GM23338 (cell line): ENCODE measurements at regions not wholly inside any gene's neighbourhood (a gene's known extent, or its start where the extent isn't known, plus 50 kb on each side); places are given as distances from the start of the nearest gene placed in this dataset.
"Not testable (repeated sequence)": the region's sequence is repeated elsewhere in the genome, so short reads cannot be mapped to it uniquely, and the experiment has no call there.

Experiments
- ATAC-seq: fragments of 200-7000 bp; cut with Tn5 transposase; 3 replicates; pipeline ENCODE4 v1.9.1; 2020
- DNase-seq: peaks from one replicate; pipeline ENCODE4 v3.0.0-alpha.2; 2015; ENCODE audit warnings: low spot score
- H2AFZ ChIP-seq: fragments of 200-600 bp; sonication (generic); 2 replicates; pipeline ENCODE4 v1.8.0; 2016; ENCODE audit warnings: antibody characterized with exemption, mild to moderate bottlenecking, moderate library complexity
- H3F3A ChIP-seq: fragments of 200-600 bp; sonication (generic); replicated peaks from 2 replicates; pipeline ENCODE4 v1.8.0; 2017; ENCODE audit warnings: antibody characterized with exemption, mixed run types, low read depth
- H3K27ac ChIP-seq: fragments of 200-600 bp; sonication (generic); 2 replicates; pipeline ENCODE4 v1.6.1; 2016; ENCODE audit warnings: low read depth
- H3K27me3 ChIP-seq: fragments of 200-600 bp; sonication (generic); 2 replicates; pipeline ENCODE4 v1.8.0; 2016; ENCODE audit warnings: mild to moderate bottlenecking, mixed run types, moderate library complexity; ENCODE audit not compliant: insufficient read depth
- H3K36me3 ChIP-seq: fragments of 200-600 bp; sonication (generic); 2 replicates; pipeline ENCODE4 v1.8.0; 2016; ENCODE audit warnings: mild to moderate bottlenecking; ENCODE audit not compliant: insufficient read depth
- H3K4me1 ChIP-seq: fragments of 200-600 bp; sonication (generic); 2 replicates; pipeline ENCODE4 v1.8.0; 2016; ENCODE audit warnings: mild to moderate bottlenecking, moderate library complexity; ENCODE audit not compliant: insufficient read depth
- H3K4me2 ChIP-seq: fragments of 200-600 bp; sonication (generic); 2 replicates; pipeline ENCODE4 v1.7.1; 2017; ENCODE audit warnings: mixed run types
- H3K4me3 ChIP-seq: fragments of 200-600 bp; sonication (generic); 2 replicates; pipeline ENCODE4 v1.6.1; 2016; ENCODE audit warnings: mixed run types
- H3K79me2 ChIP-seq: fragments of 200-600 bp; sonication (generic); replicated peaks from 2 replicates; pipeline ENCODE4 v1.8.0; 2017; ENCODE audit warnings: mild to moderate bottlenecking; ENCODE audit not compliant: insufficient read depth
- H3K9me2 ChIP-seq: fragments of 200-600 bp; sonication (generic); 2 replicates; pipeline ENCODE4 v1.8.0; 2017; ENCODE audit not compliant: insufficient read depth
- H4K20me1 ChIP-seq: fragments of 200-600 bp; sonication (generic); replicated peaks from 2 replicates; pipeline ENCODE4 v1.8.0; 2017; ENCODE audit warnings: mild to moderate bottlenecking; ENCODE audit not compliant: insufficient read depth
- H3K27ac Mint-ChIP-seq: 2 replicates; pipeline ENCODE4 v1.8.0; 2020; ENCODE audit warnings: inconsistent platforms, mild to moderate bottlenecking, moderate library complexity, mixed read lengths
- H3K27me3 Mint-ChIP-seq: 3 replicates; pipeline ENCODE4 v1.8.0; 2022; ENCODE audit warnings: low read depth, mild to moderate bottlenecking, moderate library complexity, mixed read lengths, inconsistent platforms; ENCODE audit not compliant: insufficient read depth, poor library complexity
- H3K36me3 Mint-ChIP-seq: 3 replicates; pipeline ENCODE4 v1.8.0; 2021; ENCODE audit warnings: low read depth, mild to moderate bottlenecking, inconsistent platforms, moderate library complexity, mixed read lengths
- H3K4me1 Mint-ChIP-seq: 3 replicates; pipeline ENCODE4 v1.8.0; 2020; ENCODE audit warnings: mild to moderate bottlenecking, inconsistent platforms, mixed read lengths
- H3K4me3 Mint-ChIP-seq: 3 replicates; pipeline ENCODE4 v1.8.0; 2021; ENCODE audit warnings: moderate library complexity, mild to moderate bottlenecking, inconsistent platforms, mixed read lengths
- H3K9me3 Mint-ChIP-seq: 3 replicates; pipeline ENCODE4 v1.8.0; 2020; ENCODE audit warnings: moderate library complexity, mild to moderate bottlenecking, inconsistent platforms, mixed read lengths

DNA sequence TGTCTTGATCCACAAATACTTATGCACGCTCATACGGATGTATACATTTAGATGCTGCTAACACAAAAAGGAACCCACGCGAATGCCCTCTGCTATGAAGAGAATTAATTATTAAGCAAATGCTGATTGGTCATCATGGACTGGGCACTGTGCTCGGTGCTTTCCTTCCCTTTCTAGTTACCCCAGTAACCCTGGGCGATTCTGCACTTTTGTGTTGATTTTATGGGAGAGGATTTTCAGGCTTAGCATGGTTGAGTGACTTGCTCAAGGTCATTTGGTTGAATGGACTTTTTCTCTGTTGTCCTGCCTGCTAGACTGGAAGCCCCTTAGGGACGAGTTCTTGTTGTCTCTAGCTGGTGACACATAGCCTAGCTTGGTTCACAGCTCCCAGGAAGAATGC is 94.8 kb upstream of the CRYM start:
- not testable (repeated sequence) for ATAC-seq, H3K4me1 ChIP-seq, H4K20me1 ChIP-seq, H3K4me3 ChIP-seq, H3K79me2 ChIP-seq, H3K9me2 ChIP-seq, H3F3A ChIP-seq, H3K36me3 Mint-ChIP-seq, H3K9me3 Mint-ChIP-seq, H2AFZ ChIP-seq, H3K27me3 Mint-ChIP-seq, H3K27ac ChIP-seq, DNase-seq, H3K36me3 ChIP-seq, H3K4me2 ChIP-seq, H3K27me3 ChIP-seq, H3K27ac Mint-ChIP-seq, H3K4me3 Mint-ChIP-seq, H3K4me1 Mint-ChIP-seq

DNA sequence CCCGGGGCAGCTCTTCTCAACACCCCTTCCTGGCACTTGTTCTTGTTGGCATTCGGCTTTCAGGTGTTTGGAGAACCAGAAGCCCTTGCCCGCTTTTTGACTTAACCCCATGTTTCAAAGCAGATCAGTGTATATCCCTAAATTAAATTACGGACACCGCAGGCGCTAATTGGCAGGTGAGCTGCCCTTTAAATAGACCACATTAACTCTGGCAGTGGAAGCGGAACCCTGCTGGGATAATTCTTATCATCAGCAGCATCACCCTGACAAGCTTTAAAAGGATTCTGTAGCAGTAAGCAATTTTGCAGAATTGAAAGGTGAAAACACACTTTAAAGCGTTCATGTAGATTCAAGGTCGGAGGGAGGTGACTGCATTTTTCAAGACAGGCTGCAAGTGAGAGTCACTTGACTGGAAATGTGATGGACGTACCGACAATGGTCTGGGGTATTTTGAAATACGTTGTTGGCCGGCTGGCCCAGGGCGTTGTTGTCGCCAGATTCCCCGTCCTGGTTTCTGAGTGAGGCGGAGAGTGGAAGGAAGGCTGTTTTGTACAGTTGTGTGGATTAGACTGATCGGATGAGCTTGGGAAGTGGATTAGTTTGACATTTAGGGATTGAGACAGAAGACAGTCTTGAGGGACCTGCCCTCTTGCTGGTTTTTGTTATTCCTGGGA is 94.2 kb upstream of the CRYM start:
- H3K79me2 ChIP-seq, H4K20me1 ChIP-seq, H3K27me3 ChIP-seq, ATAC-seq, H3K27ac Mint-ChIP-seq, H3K4me3 ChIP-seq, H3K27ac ChIP-seq, DNase-seq, H3K36me3 ChIP-seq, H3F3A ChIP-seq, H3K4me1 ChIP-seq, H3K27me3 Mint-ChIP-seq, H3K4me1 Mint-ChIP-seq, H3K4me2 ChIP-seq, H3K36me3 Mint-ChIP-seq, H3K9me3 Mint-ChIP-seq, H2AFZ ChIP-seq, H3K9me2 ChIP-seq, H3K4me3 Mint-ChIP-seq: not testable (repeated sequence)

DNA sequence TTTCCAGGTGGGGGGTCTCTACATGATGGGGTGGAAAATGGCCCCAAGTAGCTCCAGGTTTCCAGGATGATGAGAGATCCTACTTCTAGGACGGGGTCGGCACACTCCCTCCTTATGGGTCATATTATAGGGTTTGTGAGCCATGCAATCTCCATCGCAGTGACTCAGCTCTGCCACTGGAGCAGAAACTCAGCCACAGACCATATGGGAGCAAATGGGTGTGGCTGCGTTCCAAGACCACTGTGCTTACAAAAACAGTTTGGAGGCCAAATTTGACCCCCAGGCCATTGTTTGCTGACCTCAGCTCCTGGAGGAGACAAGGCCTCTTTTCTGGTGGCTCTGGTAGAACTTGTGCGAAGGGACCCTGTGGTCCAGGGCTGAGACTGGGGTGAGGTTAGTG is 92.7 kb upstream of the CRYM start:
- ATAC-seq = peak; percentile 44
- H3K9me2 ChIP-seq, H3K27ac Mint-ChIP-seq, H3K27me3 ChIP-seq, DNase-seq, H3K27me3 Mint-ChIP-seq, H3K36me3 Mint-ChIP-seq, H3K9me3 Mint-ChIP-seq, H3K4me1 ChIP-seq, H3K4me2 ChIP-seq, H3K4me1 Mint-ChIP-seq, H3K36me3 ChIP-seq, H3K27ac ChIP-seq, H3K4me3 Mint-ChIP-seq, H4K20me1 ChIP-seq, H3K4me3 ChIP-seq, H2AFZ ChIP-seq, H3K79me2 ChIP-seq, H3F3A ChIP-seq: not testable (repeated sequence)

DNA sequence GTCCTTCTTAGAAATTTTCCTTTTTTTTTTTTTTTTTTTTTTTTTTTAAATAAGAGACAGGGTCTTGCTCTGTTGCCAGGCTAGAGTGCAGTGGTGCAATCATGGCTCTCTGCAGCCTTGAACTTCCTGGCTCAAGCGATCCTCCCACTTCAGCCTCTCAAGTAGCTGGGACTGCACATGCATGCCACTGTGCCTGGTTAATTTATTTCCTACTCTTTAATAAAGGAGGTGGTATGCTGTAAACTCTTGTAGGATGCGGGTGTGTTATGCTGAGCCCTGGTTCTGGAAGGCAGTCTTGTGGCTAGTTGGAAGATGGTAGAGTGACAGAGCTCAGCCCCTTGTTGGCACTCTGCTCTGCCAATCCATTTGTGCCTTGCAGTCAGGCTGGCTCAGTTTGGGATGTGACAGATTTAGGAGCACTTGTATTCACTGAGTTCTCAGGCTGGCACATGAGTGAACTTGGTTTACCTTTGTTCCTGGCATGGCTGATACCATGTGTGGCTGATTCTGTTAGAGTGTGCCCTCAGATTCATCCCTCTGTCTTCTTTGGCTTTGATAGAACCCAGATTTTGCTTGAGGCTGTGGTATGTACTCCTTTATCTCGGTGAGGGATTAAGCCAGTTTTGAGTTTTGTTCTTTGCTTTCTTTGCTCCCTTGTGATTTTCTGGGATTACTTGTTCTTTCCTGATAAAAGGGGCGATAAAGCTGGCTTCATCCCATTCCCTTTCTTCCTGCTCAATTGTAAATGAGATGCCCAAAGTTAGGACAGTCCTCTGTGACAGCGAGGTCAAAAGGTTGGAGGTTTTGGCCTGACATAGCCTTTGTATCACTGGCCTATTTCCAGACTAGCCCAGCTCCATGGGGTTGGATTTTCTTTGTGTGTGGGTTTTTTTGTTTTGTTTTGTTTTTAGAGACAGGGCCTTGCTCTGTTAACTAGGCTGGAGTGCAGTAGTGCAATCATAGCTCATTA is 91.2 kb upstream of the CRYM start:
- H3K4me1 Mint-ChIP-seq = not testable (repeated sequence)

DNA sequence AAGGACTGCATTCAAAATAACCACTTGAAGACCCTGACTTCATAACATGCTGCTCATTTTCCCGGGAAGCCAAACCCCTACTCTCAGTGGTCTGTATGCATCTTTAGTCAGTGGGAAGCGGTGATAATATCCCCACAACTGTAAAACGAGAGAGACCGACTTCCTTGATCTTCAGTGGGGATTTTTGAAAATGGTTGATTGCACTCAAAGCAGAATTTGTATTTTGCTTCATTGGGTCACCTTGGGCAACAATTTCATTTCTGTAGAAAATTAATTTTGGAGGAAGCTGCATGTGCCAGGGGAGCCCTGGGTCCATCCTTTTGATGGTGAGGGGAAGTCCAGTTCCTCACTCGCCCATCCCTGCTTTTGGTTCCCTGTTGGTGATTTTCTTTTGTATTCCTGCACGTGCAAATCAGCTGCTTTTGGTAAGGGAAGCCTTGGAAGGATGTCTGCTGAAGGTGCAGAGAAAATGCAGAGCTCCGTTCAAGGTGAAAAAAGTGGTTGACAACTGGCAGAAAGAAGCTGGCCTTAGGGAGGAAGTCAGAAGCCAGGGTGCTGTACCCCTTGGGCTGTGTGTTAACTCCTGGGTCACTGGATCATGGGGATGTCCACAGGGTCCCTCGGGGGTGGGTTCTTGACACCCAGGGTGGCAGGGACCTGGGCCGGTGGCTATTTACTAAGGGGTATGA is 89.8 kb upstream of the CRYM start:
- H3K4me1 ChIP-seq, H3K36me3 ChIP-seq, H3K27me3 ChIP-seq, H4K20me1 ChIP-seq, DNase-seq, H3K79me2 ChIP-seq, H3K27ac ChIP-seq, H3K4me1 Mint-ChIP-seq, H3K9me2 ChIP-seq, H3F3A ChIP-seq, H3K27ac Mint-ChIP-seq, H3K9me3 Mint-ChIP-seq, H3K4me2 ChIP-seq, H3K27me3 Mint-ChIP-seq, H2AFZ ChIP-seq, H3K4me3 ChIP-seq, ATAC-seq, H3K4me3 Mint-ChIP-seq, H3K36me3 Mint-ChIP-seq: not testable (repeated sequence)

More for the DNA sequence above, 91.2 kb upstream of the CRYM start:
- H3K36me3 ChIP-seq, H3K79me2 ChIP-seq, H3K27me3 ChIP-seq, H3F3A ChIP-seq, H4K20me1 ChIP-seq, H2AFZ ChIP-seq, H3K4me2 ChIP-seq, H3K27ac ChIP-seq, H3K27me3 Mint-ChIP-seq, H3K9me2 ChIP-seq, H3K4me1 ChIP-seq, H3K36me3 Mint-ChIP-seq, ATAC-seq, H3K27ac Mint-ChIP-seq, DNase-seq, H3K4me3 ChIP-seq, H3K9me3 Mint-ChIP-seq, H3K4me3 Mint-ChIP-seq: not testable (repeated sequence)

DNA sequence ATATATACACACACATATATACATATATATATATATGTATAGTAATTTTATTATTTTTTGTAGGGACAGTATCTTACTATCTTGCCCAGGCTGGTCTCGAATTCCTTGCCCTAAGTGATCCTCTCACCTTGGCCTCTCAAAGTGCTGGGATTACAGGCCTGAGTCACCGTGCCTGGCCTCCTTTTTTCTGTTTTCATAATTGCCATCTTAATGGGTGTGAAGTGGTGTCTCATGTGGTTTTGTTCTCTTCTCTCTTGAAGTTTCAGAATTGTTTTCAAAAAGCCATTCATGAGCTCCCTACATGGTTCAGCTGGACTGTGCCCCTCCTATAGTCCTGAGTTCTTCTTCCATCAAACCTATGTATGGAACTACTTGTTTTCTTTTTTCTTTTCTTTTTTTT is 88.9 kb upstream of the CRYM start:
- not testable (repeated sequence) for H3K27ac Mint-ChIP-seq, H3K4me1 Mint-ChIP-seq, H3K79me2 ChIP-seq, H3K4me3 ChIP-seq, H3K27ac ChIP-seq, H3K4me2 ChIP-seq, H3K4me3 Mint-ChIP-seq, H3K9me3 Mint-ChIP-seq, H3K27me3 ChIP-seq, ATAC-seq, H3K36me3 Mint-ChIP-seq, H3K36me3 ChIP-seq, H3K4me1 ChIP-seq, H2AFZ ChIP-seq, H3F3A ChIP-seq, H3K9me2 ChIP-seq, H3K27me3 Mint-ChIP-seq, DNase-seq, H4K20me1 ChIP-seq
